GM21390 (cell line): ENCODE measurements at regions not wholly inside any gene's neighbourhood (a gene's known extent, or its start where the extent isn't known, plus 50 kb on each side); places are given as distances from the start of the nearest gene placed in this dataset.
A peak's percentile ranks its signal among the peaks of the same experiment; 100 is the strongest.

Source experiments
- ATAC-seq: cut with Tn5 transposase; IDR thresholded peaks from one replicate; pipeline ENCODE4 v1.9.1; 2021; ENCODE audit not compliant: unreplicated experiment

DNA sequence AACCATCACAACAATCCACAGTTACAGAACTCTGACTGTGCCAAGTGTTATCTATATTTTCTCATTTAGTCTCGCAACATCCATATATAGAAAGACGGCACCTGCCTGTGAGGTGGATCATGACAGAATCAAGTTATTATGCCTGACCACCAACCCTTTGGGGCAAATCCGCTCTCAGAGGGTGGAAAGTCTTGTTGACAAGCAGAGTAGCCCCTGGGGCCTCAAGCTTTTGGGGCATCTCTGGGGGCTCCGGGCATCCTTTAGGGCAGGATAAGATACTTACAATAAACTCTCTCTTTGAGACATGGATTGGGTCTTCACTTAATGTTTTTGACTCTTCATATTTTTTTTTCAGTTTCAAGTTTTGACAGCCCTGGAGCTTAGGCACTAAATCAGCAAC is 150.5 kb upstream of the NAV2 start:
- ATAC-seq = no peak

DNA sequence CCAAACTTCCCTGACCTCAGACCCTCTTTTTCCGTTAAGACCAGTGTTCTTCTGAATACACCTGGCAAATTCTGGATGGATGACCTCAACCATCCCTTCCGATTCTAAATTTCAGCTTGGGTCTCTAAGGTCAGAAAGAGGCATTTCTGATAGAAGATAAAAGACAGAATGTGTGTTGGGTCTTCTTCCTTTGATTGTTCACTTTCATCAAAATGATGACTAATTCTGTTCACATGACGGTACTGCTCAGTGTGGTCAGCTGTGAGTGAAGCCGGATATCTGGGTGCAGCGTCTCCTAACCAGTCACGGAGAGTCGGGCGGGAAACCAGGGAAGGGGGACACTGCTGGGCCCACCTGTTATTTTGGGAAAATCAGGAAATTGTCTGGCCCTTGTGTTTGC is 151.6 kb upstream of the NAV2 start:
- no peak for ATAC-seq

GRCh38 chr11:19560156-19560555 is 152.5 kb upstream of the NAV2 start:
- ATAC-seq = no peak

DNA sequence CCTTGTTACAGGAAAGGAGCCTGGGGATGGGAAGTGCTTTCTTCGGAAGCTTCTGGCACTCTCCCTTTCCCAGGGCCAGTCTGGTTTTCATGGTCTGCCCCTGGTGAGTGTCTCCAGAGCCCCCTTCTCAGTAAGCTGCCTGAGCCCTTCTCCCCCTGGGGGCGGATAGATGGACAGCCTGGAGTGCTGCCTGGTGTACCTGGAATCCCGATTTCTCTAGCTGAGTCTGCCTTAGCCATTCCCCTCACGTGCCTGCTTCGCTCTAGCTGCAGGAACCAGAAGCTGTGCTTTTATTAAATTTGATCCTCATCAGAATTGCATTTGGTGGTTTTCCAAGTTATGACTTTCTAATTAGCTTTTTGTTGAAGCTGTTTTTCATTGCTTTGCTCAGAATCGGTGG is 152.9 kb upstream of the NAV2 start:
- no peak for ATAC-seq

GRCh38 chr11:19558189-19558986 is 154.2 kb upstream of the NAV2 start:
- ATAC-seq = no peak

- ATAC-seq = no peak
These were observed 154.9 kb upstream of the NAV2 start for GRCh38 chr11:19557720-19558140.

GRCh38 chr11:19557185-19557584 is 155.5 kb upstream of the NAV2 start:
- ATAC-seq = no peak

DNA sequence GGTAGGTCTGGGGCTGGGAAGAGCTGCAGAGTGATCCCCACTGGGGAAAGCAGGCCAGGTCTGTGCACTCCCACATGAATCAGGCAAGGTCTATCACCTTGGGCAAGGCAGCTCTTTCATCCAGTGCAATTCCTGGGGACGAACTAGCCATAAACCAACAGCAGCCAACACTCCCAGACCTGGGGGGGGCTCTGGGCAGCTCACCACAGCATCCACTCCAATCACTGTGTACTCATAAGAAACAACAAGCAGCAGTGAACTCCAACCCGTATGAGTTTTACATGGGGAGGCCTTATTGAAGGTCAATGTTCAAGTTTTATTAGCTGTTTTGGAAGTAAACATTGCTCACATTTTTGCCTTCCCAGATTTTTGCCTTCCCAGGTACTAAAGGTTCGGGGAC is 157.4 kb upstream of the NAV2 start:
- ATAC-seq = no peak

DNA sequence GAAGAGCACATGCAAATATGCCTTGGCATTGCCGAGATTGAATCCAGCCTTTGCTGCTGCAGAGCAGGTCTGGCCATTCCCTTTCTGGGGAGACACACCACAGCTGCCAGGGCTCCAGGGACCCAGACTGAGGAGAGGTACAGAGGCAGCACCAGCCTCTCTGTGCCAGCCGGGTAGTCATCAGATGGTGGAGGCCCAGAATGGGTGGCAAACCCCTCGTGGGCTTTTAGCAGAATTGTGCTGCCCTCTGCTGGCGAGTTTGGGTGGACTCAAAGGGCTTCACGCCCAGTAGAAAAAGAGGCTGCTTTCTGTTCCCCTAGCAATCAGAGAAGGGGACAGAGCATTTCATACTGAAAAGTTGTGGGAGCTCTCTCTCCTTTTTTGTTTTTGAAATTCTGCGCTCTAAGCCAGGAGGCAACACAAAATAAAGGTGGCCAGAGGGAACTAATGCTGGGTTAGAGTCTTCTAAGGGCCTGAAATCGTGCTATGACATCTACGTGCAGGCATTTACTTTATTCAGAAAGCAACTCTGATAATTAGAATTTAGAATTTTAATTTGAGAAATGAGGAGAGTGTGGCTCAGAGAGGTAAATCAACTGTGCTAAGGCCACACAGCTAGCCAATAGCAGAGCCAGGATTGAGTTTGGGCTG is 158.8 kb upstream of the NAV2 start:
- peak; percentile 56 for ATAC-seq

- ATAC-seq = no peak
These were observed 159.9 kb upstream of the NAV2 start for GRCh38 chr11:19552656-19553260.

- ATAC-seq = no peak
These were observed 160.5 kb upstream of the NAV2 start for GRCh38 chr11:19552161-19552560.

- ATAC-seq = peak; percentile 72
These were observed 161.2 kb upstream of the NAV2 start for GRCh38 chr11:19551457-19551856.

GRCh38 chr11:19547044-19547443 is 165.6 kb upstream of the NAV2 start:
- ATAC-seq = no peak

DNA sequence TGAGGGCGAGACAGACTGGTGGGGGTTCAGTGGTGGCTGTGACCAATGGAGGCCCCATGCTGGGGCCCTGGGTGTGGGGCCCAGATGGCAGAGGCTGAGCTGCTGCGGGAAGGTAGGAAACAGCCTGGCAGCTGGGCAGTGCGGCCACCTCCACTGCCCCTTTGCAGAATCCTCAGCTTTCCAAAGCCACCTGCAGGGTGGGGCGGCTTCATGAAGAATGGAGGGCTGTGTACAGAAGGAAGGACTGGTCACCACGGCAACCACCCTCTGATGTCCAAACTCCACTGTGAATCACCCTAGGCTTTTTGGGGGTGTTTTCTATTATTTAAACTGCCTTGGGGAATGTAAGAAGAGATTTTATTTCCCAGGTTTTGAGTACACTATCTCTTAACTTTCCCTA is 166.3 kb upstream of the NAV2 start:
- no peak for ATAC-seq

DNA sequence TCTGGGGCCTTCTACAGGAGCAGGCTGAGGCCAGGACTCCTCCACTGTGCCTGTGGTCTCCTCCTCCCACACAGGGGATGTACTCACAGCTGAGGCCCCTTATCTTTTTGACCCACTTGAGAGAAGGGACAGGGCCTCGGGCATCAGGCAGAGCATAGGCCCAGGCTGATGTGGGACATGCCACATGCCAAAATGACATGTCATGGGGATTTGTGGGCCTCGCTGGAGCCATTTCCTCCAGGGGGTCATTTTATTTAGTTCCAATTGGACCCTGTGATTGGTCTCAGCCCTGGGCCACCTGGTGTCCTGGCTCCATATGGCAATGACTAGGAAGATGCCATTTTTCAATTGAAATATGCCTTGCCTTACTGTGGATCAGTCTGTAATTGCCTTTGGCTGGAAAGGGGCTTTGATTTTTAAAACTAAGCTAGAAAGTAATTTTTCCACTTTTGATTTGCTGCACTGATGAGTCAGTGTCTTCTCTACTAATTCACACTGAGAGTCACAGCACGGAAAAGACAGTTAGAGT is 171.1 kb upstream of the NAV2 start:
- ATAC-seq = no peak

DNA sequence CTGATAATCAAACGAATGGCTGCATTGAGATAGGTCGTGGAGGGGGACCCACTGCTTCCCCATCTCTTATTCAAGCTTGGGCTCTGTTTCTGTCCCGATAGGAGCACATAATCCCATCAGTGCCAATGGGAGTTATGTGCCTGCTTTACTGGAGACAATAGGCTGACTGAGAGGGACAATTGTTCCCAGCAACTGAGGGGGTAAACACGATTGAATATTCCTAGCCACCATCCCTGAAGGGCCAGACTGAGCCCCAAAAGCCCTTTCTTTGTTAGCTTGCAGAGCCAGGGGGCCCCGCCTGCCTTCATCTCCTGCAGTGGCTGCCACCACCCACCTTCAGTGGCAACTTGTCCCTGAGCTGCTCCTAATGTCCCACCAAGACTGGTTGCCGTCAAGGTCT is 172.8 kb upstream of the NAV2 start:
- no peak for ATAC-seq

DNA sequence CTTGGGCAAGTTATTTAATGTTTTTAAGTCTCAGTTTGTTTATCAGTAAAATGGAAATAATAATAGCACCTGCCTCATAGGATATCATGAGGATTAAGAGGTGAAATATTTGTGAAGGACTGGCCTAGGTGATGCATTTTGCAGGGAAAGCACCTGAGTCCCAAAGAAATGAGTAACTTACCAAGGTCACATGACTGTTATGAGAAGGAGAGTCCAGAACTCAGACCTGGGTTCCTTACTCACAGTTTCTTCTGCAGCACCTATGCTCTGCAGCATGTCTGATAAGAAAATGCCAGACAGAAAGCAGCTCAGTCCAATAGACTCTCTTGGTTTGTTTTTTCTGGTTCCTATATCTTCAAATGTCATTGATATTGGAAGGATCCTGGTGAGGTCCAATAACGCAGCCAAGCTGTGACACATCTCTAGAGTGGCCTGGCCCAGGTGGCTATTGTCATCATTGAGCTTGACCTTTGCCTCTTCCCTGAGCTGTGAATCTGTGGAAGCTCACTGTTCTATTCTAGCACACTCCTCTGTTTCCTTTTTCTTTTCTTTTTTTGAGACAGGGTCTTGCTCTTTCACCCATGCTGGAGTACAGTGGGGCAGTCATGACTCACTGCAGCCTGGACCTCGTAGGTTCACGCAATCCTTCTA is 174.7 kb upstream of the NAV2 start:
- ATAC-seq = no peak

GRCh38 chr11:19536131-19536530 is 176.5 kb upstream of the NAV2 start:
- no peak for ATAC-seq

GRCh38 chr11:19530505-19530904 is 182.1 kb upstream of the NAV2 start:
- no peak for ATAC-seq

DNA sequence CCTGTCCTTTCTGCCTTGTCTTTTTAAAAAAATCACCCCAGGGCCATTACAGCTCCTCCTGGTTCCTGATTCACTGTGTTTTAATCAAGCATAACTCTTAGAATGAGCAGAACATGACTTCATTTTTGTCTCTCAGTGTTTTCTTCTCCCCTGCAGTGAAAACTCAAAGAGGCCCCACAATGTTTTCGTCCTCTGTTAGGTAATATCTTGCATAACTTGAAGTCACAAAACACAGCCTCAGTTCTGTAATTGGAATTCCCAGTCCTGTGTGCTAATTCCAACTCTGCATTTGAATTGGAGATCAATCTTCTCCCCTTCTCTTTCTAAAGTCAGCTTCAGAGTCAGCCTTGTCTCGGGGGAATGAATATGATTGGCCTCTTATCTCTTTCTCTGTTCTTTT is 186.5 kb upstream of the NAV2 start:
- no peak for ATAC-seq

DNA sequence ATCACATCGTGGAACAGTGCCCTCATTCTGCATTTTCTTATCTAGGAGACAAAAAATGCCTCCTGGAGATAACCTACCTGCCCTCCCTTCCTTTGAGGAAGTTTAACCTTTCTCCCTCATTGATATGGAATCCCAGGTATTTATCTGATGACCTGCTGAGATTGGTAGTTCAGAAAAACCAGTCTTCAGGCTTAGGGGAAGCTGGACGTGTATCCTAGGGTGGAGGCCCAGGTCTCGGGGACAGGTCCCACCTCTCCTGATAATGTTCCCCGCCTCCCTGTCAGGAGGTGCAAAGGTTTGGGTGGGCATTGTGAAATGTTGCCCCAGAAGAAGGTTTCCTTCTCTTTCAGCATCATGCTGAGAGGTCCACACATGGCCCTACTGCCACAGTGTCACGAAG is 186.9 kb upstream of the NAV2 start:
- no peak for ATAC-seq

DNA sequence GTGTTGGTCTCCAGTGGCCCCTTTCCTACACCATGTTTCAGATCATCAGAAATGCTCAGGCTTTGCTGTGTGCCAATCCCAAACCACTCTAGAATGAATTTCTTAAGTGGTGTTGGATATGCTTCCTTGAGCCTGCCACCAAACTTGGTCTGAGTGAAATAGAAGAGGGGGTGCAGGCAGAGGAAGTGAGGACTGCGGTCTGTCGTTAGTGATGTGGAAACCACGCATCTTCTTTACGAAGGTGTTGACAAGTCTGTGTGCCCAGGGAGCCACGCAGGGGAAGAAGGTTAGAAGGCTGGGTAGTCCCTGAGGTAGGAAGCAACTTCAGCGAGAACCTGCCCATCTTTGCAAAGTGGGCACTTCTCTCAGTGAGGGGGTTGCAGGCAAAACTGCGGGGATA is 187.4 kb upstream of the NAV2 start:
- peak; percentile 79 for ATAC-seq
